ENCODE measurements at regions not wholly inside any gene's neighbourhood (a gene's known extent, or its start where the extent isn't known, plus 50 kb on each side); places are given as distances from the start of the nearest gene placed in this dataset.

GRCh38 chr1:68620571-68620970 is 123.7 kb upstream of the DEPDC1 start:
- no peak for TF ChIP-seq ZFX (IDR thresholded peaks at IDR 0.05; ENCODE audit: borderline replicate concordance)
- TF ChIP-seq, protein P1, sequence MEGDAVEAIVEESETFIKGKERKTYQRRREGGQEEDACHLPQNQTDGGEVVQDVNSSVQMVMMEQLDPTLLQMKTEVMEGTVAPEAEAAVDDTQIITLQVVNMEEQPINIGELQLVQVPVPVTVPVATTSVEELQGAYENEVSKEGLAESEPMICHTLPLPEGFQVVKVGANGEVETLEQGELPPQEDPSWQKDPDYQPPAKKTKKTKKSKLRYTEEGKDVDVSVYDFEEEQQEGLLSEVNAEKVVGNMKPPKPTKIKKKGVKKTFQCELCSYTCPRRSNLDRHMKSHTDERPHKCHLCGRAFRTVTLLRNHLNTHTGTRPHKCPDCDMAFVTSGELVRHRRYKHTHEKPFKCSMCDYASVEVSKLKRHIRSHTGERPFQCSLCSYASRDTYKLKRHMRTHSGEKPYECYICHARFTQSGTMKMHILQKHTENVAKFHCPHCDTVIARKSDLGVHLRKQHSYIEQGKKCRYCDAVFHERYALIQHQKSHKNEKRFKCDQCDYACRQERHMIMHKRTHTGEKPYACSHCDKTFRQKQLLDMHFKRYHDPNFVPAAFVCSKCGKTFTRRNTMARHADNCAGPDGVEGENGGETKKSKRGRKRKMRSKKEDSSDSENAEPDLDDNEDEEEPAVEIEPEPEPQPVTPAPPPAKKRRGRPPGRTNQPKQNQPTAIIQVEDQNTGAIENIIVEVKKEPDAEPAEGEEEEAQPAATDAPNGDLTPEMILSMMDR (IDR thresholded peaks at IDR 0.05): no peak

DNA sequence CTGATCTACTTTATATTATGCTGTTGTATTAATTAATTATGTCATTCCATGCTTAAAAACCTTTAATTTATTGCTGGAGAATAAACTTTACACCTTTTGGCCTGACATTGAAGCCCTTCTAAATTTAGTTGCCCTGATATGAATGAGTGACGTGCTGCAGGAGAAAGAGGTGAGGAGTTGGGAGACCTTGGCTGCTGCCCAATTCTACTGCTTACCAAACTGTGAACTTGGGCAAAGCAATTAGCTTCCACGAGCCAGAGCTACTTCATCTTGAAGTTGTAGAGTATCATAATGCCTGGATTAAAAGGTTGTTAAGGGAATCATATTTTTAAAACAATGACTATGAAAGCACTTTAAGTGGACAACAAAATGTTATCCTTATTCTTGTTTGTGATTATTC is 126.8 kb upstream of the DEPDC1 start:
- H3K27ac ChIP-seq: no peak overlapping the region
- no peak for TF ChIP-seq ZFX (IDR thresholded peaks at IDR 0.05; ENCODE audit: borderline replicate concordance)
- TF ChIP-seq, protein P1 (IDR thresholded peaks at IDR 0.05): no peak

More at GRCh38 chr1:68620571-68620970, 123.7 kb upstream of the DEPDC1 start:
- H3K27ac ChIP-seq: no peak overlapping the region

DNA sequence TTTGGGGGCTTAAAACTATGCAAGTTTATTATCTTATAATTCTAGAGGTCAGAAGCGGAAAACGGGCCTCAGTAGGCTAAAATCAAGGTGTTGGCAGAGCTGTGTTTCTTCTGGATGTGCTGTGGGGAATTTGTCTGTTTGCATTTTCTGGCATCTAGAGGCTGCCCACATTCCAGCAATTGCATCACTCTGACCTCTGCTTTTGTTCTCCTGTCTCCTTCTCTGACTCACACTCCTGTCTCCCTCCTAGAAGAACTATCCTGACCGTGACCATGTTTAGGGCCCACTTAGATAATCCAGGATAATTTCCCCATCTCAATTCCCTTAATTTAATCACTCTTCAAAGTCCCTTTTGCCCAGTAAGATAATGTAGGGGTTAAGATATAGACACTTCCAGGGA is 127.4 kb upstream of the DEPDC1 start:
- H3K27ac ChIP-seq: no peak overlapping the region
- TF ChIP-seq, protein P1 (IDR thresholded peaks at IDR 0.05): no peak
- TF ChIP-seq ZFX (IDR thresholded peaks at IDR 0.05; ENCODE audit: borderline replicate concordance): no peak

- H3K27ac ChIP-seq: no peak overlapping the region
- TF ChIP-seq, protein P1 (IDR thresholded peaks at IDR 0.05): no peak
- no peak for TF ChIP-seq ZFX (IDR thresholded peaks at IDR 0.05; ENCODE audit: borderline replicate concordance)
These were observed 128.7 kb upstream of the DEPDC1 start for GRCh38 chr1:68625624-68626023.

DNA sequence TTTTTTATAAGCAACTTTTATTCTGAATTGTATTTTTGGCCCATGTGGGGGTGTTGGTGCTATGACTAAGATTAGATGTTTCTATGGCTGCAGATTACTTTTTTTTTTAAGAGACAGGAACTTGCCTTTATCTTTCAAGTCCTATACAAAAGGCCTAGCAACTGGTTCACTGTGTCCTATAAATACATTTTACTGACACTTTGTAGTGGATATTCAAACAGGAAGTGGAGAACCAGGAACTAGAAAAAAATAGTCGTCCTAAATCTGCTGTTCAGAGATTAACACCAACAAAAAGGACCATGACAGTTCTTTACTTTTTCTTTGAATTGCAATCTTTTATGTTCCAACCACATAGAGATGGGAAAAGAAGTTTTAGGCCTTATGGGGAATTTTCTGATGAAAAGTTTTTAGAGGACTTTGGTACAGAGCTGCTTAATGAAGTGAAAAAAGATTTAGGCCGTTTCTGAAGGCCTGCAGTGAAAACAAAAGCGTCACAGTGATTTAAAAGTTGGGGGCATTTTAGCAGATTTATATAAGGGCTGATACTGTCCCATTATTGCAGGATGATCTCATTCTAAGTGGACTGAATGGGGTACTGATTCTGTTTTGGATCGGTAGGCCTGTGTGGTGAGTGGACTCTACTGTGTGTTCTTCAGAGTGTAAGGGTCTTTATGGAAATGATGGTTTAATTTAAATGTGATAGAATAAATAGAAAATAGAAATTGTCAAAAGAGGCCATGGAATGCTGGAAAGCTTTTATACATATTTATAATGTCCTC is 136.4 kb upstream of the DEPDC1 start:
- H3K27ac ChIP-seq: no peak overlapping the region
- TF ChIP-seq ZFX (IDR thresholded peaks at IDR 0.05; ENCODE audit: borderline replicate concordance): no peak
- TF ChIP-seq, protein P1 (IDR thresholded peaks at IDR 0.05): no peak

GRCh38 chr1:68644504-68644903 is 147.6 kb upstream of the DEPDC1 start:
- no peak for TF ChIP-seq ZFX (IDR thresholded peaks at IDR 0.05; ENCODE audit: borderline replicate concordance)
- TF ChIP-seq, protein P1 (IDR thresholded peaks at IDR 0.05): no peak
- peak overlapping the region; percentile 52 for H3K27ac ChIP-seq

DNA sequence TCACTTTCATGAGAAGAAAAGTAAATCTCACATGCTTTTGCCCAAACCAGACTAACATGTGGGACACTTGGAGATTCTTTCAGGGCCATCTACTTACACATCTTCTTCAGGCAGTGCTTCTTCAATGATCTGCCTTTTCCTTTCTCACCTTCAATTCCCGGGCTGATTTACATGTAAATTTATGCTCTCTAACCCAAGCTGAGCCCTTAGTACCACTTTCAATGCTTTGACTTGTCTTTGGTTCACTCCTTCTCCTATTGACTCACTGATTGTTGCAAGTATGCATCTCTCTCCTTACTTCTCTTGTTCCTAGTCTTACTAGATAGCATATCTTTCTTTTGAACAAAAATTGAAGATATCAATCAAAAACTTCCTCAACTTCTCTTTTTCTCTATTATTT is 154.2 kb upstream of the DEPDC1 start:
- TF ChIP-seq, protein P1 (IDR thresholded peaks at IDR 0.05): no peak
- no peak for TF ChIP-seq ZFX (IDR thresholded peaks at IDR 0.05; ENCODE audit: borderline replicate concordance)
- H3K27ac ChIP-seq: no peak overlapping the region

Data from 22Rv1 (cell line).